ENCODE measurements at regions not wholly inside any gene's neighbourhood (a gene's known extent, or its start where the extent isn't known, plus 50 kb on each side); places are given as distances from the start of the nearest gene placed in this dataset.

DNA sequence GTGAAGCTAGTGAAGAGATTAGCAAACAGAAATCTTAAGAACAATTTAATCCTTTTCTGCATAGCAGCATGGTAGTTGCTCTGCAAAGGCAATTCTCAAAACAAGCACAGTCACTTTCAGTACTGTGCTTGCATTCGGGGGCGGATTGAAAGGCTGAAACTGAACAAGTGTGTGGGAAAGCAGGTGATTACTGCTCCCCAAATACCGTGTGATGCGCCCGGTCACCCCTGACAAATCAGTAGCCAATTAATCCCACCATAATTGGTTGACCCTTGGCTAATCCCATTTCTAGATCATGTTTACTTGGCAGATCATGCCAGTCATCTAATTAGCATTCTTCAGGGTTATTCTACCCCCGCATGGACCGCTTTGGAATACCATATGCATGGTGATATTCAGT is 76.5 kb upstream of the ADRB1 start:
- DNase-seq = no peak

DNA sequence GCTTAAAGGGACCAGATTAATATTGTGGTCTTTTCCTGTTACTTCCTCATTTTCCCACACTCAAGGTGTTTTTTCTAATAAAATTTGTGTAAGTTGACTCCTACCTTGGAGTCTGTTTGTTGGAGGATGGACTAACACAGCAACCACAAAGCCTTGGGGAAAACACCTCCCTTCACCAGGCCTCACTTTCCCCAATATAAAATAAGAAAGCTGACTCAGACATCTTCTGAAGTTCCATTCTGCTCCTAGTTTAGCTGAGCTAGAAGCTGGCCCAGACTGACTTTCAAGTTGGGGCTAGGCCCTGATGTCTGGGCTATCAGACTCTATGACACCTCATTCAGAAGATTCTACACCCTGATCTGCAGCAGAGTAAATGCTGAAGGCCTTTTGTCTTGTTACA is 73.0 kb upstream of the ADRB1 start:
- no peak for DNase-seq

DNA sequence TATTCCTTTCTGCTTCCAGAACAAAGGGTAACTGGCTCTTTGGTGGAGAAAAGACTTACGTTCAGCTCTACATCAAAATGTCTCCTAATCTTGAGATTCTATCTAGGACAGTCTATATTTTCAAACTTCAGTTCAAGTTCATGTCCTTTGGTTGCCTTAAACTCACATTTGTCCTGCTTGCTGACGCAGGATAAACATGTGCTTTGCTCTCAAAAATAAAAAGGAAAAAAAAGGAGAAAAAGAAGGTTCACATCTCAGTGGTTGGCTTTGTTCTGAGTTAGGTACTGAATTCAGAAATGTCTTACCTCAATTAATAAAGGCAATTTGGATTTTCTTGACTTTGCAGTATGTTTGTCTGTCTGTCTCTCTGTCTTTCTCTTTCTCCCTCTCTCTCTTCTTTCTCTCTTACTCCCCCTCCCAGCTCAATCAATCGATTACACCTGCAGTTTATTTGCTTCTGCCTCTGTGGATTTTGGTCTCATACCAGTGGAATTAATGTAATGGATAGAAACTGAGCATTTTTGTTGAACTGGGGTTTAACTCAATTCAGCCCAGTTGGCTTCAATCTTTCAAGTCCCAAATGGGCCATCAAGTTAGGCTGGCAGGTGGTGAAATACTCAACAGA is 72.2 kb upstream of the ADRB1 start:
- DNase-seq = no peak

DNA sequence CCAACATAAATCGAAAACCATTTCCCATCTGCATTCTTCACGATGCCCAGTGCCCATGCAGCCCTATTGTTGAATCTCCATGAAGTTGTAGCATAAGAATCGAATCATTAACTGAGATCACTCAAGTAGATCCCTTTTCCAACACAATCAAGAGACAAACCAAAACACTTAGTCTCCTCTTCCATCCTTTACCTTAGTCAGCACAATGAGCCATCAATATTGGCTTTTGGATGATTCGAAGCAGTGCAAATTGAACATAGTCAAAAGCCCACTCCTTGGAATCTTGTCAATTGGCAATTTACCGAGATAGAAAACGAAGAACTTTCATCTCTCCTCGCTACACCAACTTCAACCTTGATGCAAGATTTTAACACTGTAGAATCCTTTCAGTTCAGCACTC is 66.5 kb upstream of the ADRB1 start:
- no peak for DNase-seq

DNA sequence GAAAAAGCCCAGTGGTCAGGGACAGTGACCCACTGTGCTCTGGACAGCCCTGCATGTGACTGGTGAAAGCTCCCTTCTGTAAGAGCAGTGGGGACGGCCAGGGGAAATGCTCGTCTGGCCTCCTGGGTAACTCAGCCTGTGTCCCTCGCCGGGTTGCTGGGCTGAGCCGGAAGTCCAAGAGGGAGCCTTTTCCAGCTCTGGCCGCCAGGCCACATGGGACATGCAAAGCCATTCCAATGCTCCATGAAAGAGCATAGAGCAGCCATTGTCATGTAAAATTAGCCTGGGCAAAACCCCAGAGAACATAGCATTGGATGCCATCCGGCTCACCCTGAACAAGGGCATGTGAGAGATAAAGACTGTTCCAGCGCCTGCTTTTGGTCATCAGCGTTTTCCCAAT is 64.9 kb upstream of the ADRB1 start:
- no peak for DNase-seq

DNA sequence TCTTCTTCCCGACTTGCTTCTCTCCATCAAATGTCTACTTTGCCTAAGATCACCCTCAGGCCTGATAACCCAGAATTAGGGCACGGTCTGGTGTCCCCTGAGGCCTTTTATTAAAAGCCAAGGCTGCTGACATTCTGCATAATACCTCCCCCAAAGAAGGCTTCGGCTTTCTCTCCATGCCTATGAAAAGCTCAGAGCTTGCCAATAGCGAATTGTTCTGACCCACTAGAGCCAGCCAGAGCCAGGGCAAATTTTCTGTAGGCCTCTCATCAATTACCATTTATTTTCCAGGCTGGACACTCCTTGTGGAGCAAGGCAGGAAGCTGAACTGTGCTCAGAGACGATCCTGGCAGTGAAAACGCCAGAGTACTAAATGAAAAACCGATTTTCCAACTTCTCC is 64.3 kb upstream of the ADRB1 start:
- no peak for DNase-seq

DNA sequence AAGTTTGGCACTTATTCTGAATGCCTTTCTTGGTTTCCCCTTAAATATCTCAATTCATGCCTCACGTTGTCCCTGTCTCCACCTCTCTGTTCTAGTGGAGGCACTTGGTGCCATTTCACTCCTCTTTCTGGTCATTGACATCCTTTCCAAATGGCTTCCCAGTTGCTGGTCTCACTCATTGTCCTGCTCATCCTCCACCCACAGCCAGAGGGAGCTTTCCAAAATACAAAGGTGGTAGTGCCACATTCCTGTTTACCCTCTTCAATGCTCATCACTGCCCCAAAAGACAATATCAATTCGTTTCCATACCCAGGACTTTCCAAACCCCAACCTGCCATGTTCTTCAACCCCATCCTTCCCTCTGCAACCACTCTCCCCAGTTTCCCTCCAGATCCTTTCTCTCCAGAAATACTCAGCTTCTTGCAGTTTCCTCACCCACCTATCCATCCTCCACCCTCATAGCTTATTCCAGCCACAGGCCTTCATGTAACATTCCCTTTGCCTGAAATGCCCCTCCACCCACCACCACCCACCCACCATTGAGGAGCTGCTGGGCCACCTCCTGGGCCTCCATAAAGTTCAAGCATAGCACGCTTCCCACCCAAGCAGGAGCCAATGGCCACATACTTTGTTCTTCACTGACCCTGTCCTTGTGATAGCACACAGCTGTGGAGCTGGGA is 63.1 kb upstream of the ADRB1 start:
- DNase-seq = no peak

DNA sequence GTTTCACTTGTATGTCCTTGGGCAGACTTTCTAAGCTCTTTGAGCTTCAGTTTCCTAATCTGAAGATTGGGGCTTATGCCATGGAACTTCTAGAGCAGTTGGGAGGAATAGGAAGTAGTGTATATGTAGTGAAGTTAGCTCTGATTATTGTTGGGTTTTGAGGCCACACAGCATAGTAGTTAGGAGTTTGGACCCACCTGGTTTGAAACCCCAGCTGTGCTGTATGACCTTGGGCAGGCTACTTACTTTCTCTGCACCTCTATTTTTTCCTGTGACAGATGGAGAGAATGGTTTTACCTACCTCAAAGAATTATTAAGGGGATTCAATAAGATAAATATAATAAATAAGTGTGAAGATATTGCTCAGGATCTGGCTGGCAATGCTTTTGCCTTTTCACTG is 61.4 kb upstream of the ADRB1 start:
- no peak for DNase-seq

DNA sequence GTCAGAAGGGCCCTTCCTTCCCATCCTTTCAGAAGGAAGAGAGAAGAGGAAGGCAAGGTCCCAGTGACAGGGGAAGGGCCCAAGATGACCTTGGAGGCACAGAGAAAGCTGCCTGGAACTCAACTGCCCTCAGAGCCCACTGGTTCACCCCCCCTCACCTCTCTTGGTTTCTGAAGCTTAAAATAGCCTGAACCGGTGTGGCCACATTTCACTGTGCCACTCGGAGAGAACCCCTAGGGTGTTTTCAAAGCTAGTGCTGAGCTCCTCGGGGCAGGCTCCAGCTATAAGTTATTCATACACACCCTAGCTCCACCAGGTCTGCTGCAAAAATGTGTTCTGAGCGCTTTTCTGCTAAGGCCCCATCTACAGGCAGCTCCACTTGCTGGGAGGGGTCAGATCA is 60.9 kb upstream of the ADRB1 start:
- DNase-seq = no peak

DNA sequence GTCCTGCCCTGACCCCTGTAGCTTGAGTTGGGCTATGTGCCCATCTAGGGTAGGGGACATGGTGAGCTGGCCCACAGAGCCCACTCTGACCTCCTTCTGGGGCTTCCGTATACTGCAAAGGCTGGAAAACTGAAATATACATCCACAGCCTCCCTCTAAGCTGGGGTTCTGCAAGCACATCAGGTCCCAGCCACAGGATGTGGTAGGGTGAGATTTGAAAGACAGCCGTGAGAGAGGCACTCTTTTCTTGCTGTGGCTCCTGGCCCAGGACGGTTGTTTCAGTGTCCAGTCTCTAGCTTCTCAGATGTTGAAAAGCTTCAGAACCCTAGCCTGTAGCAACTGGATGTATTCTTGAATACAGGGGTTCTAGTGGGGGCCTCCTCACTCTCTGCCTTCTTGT is 60.1 kb upstream of the ADRB1 start:
- no peak for DNase-seq

DNA sequence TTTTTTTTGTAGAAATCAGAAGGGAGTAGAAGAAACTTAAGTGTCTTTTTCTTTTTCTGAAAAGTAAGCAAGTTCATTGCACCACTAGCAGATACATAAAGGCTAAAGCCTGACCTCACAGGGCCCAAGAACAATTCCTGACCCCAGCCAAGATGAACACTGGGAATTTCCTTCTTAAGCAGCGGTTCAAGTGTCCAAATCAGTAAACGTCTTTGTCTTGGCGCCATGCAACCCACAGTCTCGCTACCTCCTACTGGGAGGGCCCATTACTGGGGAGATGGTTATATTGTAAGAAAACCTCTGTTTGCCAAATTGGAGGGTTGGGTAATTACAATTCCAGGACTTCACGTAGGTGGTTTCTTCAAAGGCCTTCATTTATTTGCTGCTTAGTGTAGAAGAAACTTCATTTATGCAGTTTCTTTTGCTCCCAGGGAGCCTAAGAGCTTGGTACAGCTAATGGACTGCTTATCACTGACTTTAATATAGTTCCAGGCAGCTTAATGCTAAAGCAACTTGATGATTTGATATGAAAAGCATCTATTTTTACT is 58.3 kb upstream of the ADRB1 start:
- DNase-seq = no peak

DNA sequence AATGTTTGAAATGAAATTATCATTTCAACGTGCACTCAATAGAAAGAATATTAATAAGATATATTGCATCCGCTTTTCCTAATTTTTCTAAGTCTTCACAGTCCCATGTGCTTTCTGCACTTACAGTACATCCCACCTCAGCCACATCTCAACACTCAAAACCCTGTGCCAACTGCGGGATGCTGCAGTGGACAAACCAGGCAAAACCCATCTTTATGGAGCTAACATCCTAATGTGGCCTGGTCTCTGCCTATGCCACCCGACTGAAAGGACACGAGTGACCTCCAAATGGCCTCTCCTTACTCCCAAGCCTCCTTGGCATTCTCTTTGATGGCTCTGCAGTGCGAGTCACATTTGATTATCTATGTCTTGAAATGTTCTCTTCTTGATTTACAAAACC is 57.4 kb upstream of the ADRB1 start:
- DNase-seq = no peak

DNA sequence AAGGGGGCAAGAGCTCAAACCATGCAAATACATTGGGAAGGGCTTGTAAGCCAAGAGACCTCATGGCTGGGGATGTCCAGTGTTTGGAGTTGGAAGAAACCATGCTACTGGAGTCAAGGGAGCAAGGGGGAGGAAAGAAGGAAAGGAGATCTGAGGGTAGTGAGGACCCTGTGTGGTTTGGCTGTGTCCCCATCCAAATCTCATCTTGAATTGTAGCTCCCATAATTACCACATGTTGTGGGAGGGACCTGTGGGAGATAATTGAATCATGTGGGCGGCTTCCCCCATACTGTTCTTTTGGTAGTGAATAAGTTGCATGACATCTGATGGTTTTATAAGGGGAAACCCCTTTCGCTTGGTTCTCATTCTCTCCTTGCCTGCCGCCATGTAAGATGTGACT is 56.5 kb upstream of the ADRB1 start:
- no peak for DNase-seq

DNA sequence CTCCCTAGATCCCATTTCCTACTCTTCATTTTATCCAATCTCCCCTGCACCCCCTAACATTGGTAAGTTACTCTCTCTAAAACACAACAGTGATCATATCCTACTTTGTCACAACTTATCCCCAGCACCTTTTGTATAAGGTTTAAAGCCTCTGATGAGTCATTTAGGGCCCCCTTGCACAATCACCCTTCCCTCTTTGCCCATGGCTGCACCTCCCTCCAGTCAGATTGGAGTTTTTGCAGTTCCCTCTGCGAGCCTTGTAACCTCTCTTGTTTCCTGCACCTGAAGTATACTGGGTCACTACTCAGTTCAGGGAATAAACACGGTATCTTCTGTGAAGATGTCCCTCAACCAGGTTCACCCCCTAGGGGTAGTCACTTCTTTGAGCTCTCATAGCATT is 55.9 kb upstream of the ADRB1 start:
- no peak for DNase-seq

DNA sequence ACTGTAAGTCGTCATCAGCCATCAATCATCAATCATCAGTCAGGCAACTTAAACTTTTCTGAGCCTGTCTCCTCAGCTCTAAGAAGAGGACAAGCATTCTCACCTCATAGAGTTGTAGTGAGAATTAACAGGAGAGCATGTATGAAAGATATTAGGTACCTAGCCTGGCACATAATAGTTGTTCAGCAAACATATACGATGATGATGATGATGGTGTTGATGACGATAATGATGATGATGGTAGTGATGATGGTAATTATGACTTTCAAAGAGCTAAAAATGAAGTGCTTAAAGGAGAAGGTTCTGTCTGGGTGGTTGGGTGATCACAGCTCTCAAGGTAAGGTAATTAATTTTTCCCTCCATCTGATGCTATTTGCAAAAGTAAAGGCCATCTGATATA is 55.1 kb upstream of the ADRB1 start:
- DNase-seq = no peak

DNA sequence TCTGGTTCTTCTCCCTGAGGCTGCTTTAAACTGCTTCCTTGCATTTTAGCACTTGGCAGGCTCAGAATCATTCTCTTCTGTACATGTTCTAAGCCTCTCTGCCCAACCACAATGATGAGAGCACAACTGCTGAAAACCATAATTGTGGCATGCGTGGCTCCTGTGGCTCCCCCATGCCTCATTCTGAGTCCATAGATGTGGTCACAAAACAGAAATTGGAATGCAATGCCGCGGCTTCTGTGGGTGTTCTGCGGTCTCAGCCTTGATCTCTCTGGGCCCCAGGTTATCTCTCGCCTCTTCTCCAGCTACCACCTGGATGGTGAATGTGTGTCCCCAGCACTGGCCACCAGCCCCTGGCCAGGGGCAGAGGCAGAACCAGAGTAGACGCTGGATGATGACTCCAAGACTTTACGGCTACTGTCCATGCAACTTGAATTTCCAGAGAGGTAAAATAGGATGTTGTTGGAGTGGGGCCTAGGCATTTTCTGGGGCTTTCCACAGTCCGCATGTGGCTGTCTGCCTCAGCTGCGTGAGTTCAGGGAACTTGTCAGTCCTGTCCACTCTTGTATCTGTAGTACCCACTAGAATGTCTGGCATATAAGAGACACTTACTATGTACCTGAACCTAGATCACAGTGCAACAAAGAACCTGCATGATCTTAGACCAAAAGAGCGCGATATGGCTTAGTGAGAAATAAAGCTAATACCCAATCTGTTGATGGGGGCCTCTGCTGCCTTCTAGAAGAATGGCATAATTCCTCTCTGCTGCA is 52.4 kb upstream of the ADRB1 start:
- DNase-seq = peak; percentile 21

DNA sequence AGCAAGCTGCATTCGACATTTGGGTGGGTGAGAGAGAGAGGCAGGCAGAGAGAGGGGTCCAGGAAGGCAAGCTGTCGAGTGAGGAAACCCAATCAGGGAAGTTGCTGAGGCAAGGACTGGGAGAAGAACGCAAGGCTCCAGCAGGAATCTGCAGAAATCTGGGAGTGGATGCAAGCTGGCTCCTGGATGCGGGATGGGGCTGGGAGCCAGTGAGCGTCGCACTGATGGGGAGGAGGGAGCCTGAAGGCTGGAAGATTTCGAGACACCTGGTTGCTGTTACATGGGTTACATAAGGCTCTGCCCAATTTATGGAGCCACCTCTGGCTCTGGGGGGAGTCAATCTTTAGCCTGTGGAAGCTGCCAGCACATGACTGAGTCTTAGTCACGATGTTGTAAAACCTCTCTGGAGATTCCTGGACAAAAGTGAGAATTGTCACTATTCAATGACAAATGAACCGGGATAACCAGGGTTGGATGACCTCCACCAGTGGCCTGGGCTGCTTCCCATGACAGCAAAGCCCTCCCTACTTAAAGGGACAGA is 51.1 kb upstream of the ADRB1 start:
- DNase-seq = no peak

DNA sequence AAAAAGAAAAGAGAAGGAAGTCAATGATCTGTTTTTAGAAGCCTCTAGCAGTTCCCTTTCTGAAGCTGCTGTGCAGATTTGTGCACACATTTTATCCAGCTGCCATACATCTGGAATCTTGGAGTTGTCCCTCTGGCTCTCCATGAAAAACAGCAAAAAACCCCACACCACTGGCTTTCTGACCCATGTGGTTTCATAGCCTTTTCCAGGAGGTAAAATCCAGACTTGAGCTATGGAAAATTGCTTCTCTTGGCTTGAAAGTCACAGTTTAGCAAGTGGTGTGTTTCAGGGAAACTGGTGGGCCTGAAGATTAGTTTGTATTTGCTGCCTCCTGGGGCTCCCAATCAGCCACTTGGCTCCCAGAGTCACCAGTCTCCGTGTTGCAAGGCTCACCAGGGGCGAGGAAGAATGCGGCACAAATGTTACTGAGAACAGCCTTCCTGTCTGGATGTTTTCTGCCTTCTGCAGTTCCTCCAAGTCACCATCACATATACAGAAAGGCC is 50.1 kb upstream of the ADRB1 start:
- DNase-seq = no peak
